ENCODE measurements at regions not wholly inside any gene's neighbourhood (a gene's known extent, or its start where the extent isn't known, plus 50 kb on each side); places are given as distances from the start of the nearest gene placed in this dataset.

GRCh38 chr12:125688881-125689280 lies 623.6 kb downstream of the AACS start:
- no peak for DNase-seq
- WGBS, 4 donors, result 64 to 95% (median 81%) methylated on average over 3 to 5 of the region's 5 CpGs
- Histone ChIP-seq H3K27ac (no peak overlapping the region), H3K4me3 (no peak overlapping the region), H3K36me3 (replicated peaks in 1 of 2) (no peaks in the 10 kb centered on the region), H3K27me3 (peaks cover 4% of the 10 kb centered on the region), H3K9me3 (replicated peaks in 1 of 3) (no peaks in the 10 kb centered on the region), H3K4me1 (replicated peaks in 1 of 2) (no peaks in the 10 kb centered on the region)
- intact Hi-C loops (cut with DNase I), result no loop called here
- TF ChIP-seq POLR2A (IDR thresholded peaks at IDR 0.05), result no peak
- TF ChIP-seq, protein P1, sequence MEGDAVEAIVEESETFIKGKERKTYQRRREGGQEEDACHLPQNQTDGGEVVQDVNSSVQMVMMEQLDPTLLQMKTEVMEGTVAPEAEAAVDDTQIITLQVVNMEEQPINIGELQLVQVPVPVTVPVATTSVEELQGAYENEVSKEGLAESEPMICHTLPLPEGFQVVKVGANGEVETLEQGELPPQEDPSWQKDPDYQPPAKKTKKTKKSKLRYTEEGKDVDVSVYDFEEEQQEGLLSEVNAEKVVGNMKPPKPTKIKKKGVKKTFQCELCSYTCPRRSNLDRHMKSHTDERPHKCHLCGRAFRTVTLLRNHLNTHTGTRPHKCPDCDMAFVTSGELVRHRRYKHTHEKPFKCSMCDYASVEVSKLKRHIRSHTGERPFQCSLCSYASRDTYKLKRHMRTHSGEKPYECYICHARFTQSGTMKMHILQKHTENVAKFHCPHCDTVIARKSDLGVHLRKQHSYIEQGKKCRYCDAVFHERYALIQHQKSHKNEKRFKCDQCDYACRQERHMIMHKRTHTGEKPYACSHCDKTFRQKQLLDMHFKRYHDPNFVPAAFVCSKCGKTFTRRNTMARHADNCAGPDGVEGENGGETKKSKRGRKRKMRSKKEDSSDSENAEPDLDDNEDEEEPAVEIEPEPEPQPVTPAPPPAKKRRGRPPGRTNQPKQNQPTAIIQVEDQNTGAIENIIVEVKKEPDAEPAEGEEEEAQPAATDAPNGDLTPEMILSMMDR (IDR thresholded peaks at IDR 0.05), result no peak

GRCh38 chr12:125689576-125690410 lies 624.6 kb downstream of the AACS start:
- WGBS, 4 donors, result 62 to 73% (median 68%) methylated on average over 17 to 18 of the region's 18 CpGs
- Histone ChIP-seq H3K4me1 (replicated peaks in 1 of 2) (no peaks in the 10 kb centered on the region), H3K4me3 (no peak overlapping the region), H3K36me3 (replicated peaks in 1 of 2) (no peaks in the 10 kb centered on the region), H3K27ac (no peak overlapping the region), H3K27me3 (peaks cover 4% of the 10 kb centered on the region), H3K9me3 (replicated peaks in 1 of 3) (no peaks in the 10 kb centered on the region)
- intact Hi-C loops (cut with DNase I), result no loop called here
- DNase-seq, result no peak
- TF ChIP-seq, protein P1 (IDR thresholded peaks at IDR 0.05), result no peak
- no peak for TF ChIP-seq POLR2A (IDR thresholded peaks at IDR 0.05)

GRCh38 chr12:125690841-125691240 lies 625.6 kb downstream of the AACS start:
- TF ChIP-seq, protein P1 (IDR thresholded peaks at IDR 0.05), result no peak
- TF ChIP-seq POLR2A (IDR thresholded peaks at IDR 0.05), result no peak
- Histone ChIP-seq H3K27ac (no peak overlapping the region), H3K4me3 (no peak overlapping the region), H3K27me3 (peaks cover 4% of the 10 kb centered on the region), H3K9me3 (replicated peaks in 1 of 3) (no peaks in the 10 kb centered on the region), H3K4me1 (replicated peaks in 1 of 2) (no peaks in the 10 kb centered on the region), H3K36me3 (replicated peaks in 1 of 2) (no peaks in the 10 kb centered on the region)
- intact Hi-C loops (cut with DNase I), result no loop called here
- DNase-seq, result no peak
- 70 to 75% (median 71%) methylated on average over 9 of the region's 9 CpGs for WGBS, 4 donors

- TF ChIP-seq, protein P1 (IDR thresholded peaks at IDR 0.05), result no peak
- no peak for TF ChIP-seq POLR2A (IDR thresholded peaks at IDR 0.05)
- WGBS, 4 donors, result 60 to 67% (median 61%) methylated on average over 2 of the region's 2 CpGs
Measured at GRCh38 chr12:125696054-125696453, 630.8 kb downstream of the AACS start.

More at GRCh38 chr12:125696054-125696453, 630.8 kb downstream of the AACS start:
- no peak for DNase-seq
- Histone ChIP-seq H3K4me1 (replicated peaks in 1 of 2) (no peaks in the 10 kb centered on the region), H3K27me3 (no peaks in the 10 kb centered on the region), H3K9me3 (replicated peaks in 1 of 3) (no peaks in the 10 kb centered on the region), H3K36me3 (replicated peaks in 1 of 2) (no peaks in the 10 kb centered on the region), H3K27ac (no peak overlapping the region), H3K4me3 (no peak overlapping the region)
- intact Hi-C loops (cut with DNase I), result no loop called here

Measured in adrenal gland (tissue), 9 donors.